H9 (cell line): ENCODE measurements at regions not wholly inside any gene's neighbourhood (a gene's known extent, or its start where the extent isn't known, plus 50 kb on each side); places are given as distances from the start of the nearest gene placed in this dataset.

Source experiments
- DNase-seq: peaks from one replicate; pipeline ENCODE4 v3.0.0-alpha.2; 2017
- H2AFZ ChIP-seq: one replicate; pipeline ENCODE4 v1.6.1; 2013; ENCODE audit warnings: mild to moderate bottlenecking, low read length, control low read depth, moderate library complexity
- H2AK5ac ChIP-seq: 2 replicates; pipeline ENCODE4 v1.6.1; 2013; ENCODE audit warnings: low read length, control low read depth, mixed read lengths; ENCODE audit not compliant: insufficient read length
- H2BK120ac ChIP-seq: one replicate; pipeline ENCODE4 v1.6.1; 2013; ENCODE audit warnings: low read depth, mild to moderate bottlenecking, low read length, control low read depth, inconsistent platforms; ENCODE audit not compliant: poor library complexity, severe bottlenecking
- H2BK12ac ChIP-seq: 2 replicates; pipeline ENCODE4 v1.6.1; 2013; ENCODE audit warnings: low read length, control low read depth, mixed read lengths, low read depth; ENCODE audit not compliant: insufficient read length
- H2BK15ac ChIP-seq: 2 replicates; pipeline ENCODE4 v1.6.1; 2013; ENCODE audit warnings: low read depth, low read length, control low read depth
- H2BK20ac ChIP-seq: one replicate; pipeline ENCODE4 v1.6.1; 2013; ENCODE audit warnings: low read depth, mild to moderate bottlenecking, low read length, control low read depth, inconsistent platforms; ENCODE audit not compliant: poor library complexity, severe bottlenecking
- H2BK5ac ChIP-seq: 2 replicates; pipeline ENCODE4 v1.6.1; 2013; ENCODE audit warnings: low read length, control low read depth, mixed read lengths; ENCODE audit not compliant: insufficient read length
- H3K14ac ChIP-seq: 2 replicates; pipeline ENCODE4 v1.6.1; 2013; ENCODE audit warnings: low read length, control low read depth; ENCODE audit not compliant: insufficient read depth
- H3K18ac ChIP-seq: 2 replicates; pipeline ENCODE4 v1.6.1; 2013; ENCODE audit warnings: low read depth, mild to moderate bottlenecking, mixed read lengths, low read length, control low read depth; ENCODE audit not compliant: insufficient read length
- H3K23ac ChIP-seq: 2 replicates; pipeline ENCODE4 v1.6.1; 2013; ENCODE audit warnings: low read length, control low read depth, mixed read lengths, low read depth; ENCODE audit not compliant: insufficient read length
- H3K23me2 ChIP-seq: 2 replicates; pipeline ENCODE4 v1.6.1; 2013; ENCODE audit warnings: low read depth, mild to moderate bottlenecking, mixed read lengths, low read length, control low read depth; ENCODE audit not compliant: insufficient read length, poor library complexity, severe bottlenecking
- H3K27ac ChIP-seq: 2 replicates; pipeline ENCODE4 v1.5.1; 2013; ENCODE audit warnings: low read length, control low read depth, mixed read lengths, low read depth; ENCODE audit not compliant: insufficient read length
- H3K27me3 ChIP-seq: 2 replicates; pipeline ENCODE4 v1.6.1; 2013; ENCODE audit warnings: low read length, control low read depth, inconsistent platforms; ENCODE audit not compliant: insufficient read depth
- H3K4ac ChIP-seq: 2 replicates; pipeline ENCODE4 v1.6.1; 2013; ENCODE audit warnings: low read depth, mild to moderate bottlenecking, control low read depth, inconsistent platforms, low read length, moderate library complexity
- H3K4me1 ChIP-seq: 2 replicates; pipeline ENCODE4 v1.6.1; 2013; ENCODE audit warnings: low read length, control low read depth, inconsistent platforms; ENCODE audit not compliant: insufficient read depth
- H3K4me2 ChIP-seq: 2 replicates; pipeline ENCODE4 v1.6.1; 2013; ENCODE audit warnings: low read length, control low read depth, mixed read lengths; ENCODE audit not compliant: insufficient read length, insufficient read depth
- H3K56ac ChIP-seq: 2 replicates; pipeline ENCODE4 v1.6.1; 2013; ENCODE audit warnings: low read depth, mild to moderate bottlenecking, mixed read lengths, low read length, control low read depth; ENCODE audit not compliant: insufficient read length
- H3K79me1 ChIP-seq: 2 replicates; pipeline ENCODE4 v1.6.1; 2013; ENCODE audit warnings: low read depth, mild to moderate bottlenecking, moderate library complexity, low read length, control low read depth, inconsistent platforms; ENCODE audit not compliant: insufficient read depth, poor library complexity, severe bottlenecking
- H3K79me2 ChIP-seq: 2 replicates; pipeline ENCODE4 v1.6.1; 2013; ENCODE audit warnings: low read length, control low read depth, inconsistent platforms; ENCODE audit not compliant: insufficient read depth
- H3K9ac ChIP-seq: 2 replicates; pipeline ENCODE4 v1.6.1; 2013; ENCODE audit warnings: low read length, control low read depth, mixed read lengths; ENCODE audit not compliant: insufficient read length; ENCODE audit errors: extremely low read depth
- H3K9me3 ChIP-seq: one replicate; pipeline ENCODE4 v1.6.1; 2013; ENCODE audit warnings: low read depth, low read length, inconsistent platforms; ENCODE audit not compliant: control insufficient read depth
- H3T11ph ChIP-seq: one replicate; pipeline ENCODE4 v1.6.1; 2013; ENCODE audit warnings: mild to moderate bottlenecking, low read length, control low read depth, inconsistent platforms
- H4K20me1 ChIP-seq: one replicate; pipeline ENCODE4 v1.6.1; 2013; ENCODE audit not compliant: control insufficient read depth, insufficient read length, insufficient read depth
- H4K5ac ChIP-seq: 2 replicates; pipeline ENCODE4 v1.6.1; 2013; ENCODE audit warnings: low read depth, mild to moderate bottlenecking, mixed read lengths, low read length, control low read depth; ENCODE audit not compliant: insufficient read length
- H4K8ac ChIP-seq: replicated peaks from 2 replicates; pipeline ENCODE4 v1.6.1; 2013; ENCODE audit warnings: low read length, control low read depth, mixed read lengths, low read depth; ENCODE audit not compliant: insufficient read length
- H4K91ac ChIP-seq: 2 replicates; pipeline ENCODE4 v1.6.1; 2013; ENCODE audit warnings: low read depth, mild to moderate bottlenecking, moderate library complexity, mixed read lengths, low read length, control low read depth; ENCODE audit not compliant: insufficient read length
- H3K27ac Mint-ChIP-seq, 3 experiments: 2 replicates in 2 of 3; 3 replicates in 1 of 3; pipeline ENCODE4 v1.8.0; 2020 to 2021; ENCODE audit warnings: mixed read lengths in 3 of 3, mild to moderate bottlenecking in 1 of 3, moderate library complexity in 1 of 3
- H3K27me3 Mint-ChIP-seq: 2 replicates; pipeline ENCODE4 v1.8.0; 2021; ENCODE audit warnings: low read depth, mild to moderate bottlenecking, moderate library complexity, mixed read lengths
- H3K36me3 Mint-ChIP-seq, 3 experiments: 2 replicates in 2 of 3; 3 replicates in 1 of 3; pipeline ENCODE4 v1.8.0; 2020 to 2021; ENCODE audit warnings: low read depth in 3 of 3, mixed read lengths in 3 of 3; ENCODE audit not compliant: insufficient read depth in 1 of 3
- H3K4me1 Mint-ChIP-seq, 2 experiments: 2 replicates each; pipeline ENCODE4 v1.8.0; 2020; ENCODE audit warnings: mixed read lengths in 2 of 2
- H3K4me3 Mint-ChIP-seq, 2 experiments: 2 replicates in 1 of 2; 3 replicates in 1 of 2; pipeline ENCODE4 v1.8.0; 2020 to 2021; ENCODE audit warnings: mild to moderate bottlenecking in 2 of 2, mixed read lengths in 2 of 2, moderate library complexity in 1 of 2
- H3K9me3 Mint-ChIP-seq, 2 experiments: 2 replicates in 1 of 2; 3 replicates in 1 of 2; pipeline ENCODE4 v1.8.0; 2020; ENCODE audit warnings: mild to moderate bottlenecking in 2 of 2, mixed read lengths in 2 of 2, moderate library complexity in 1 of 2
- WGBS: extraction: QIAGEN DNeasy Blood & Tissue Kit; methylation state at CpG from one replicate; pipeline ENCODE4 v1.1.7; 2013; ENCODE audit warnings: missing lambda C conversion rate, low lambda C conversion rate, mixed read lengths; ENCODE audit not compliant: insufficient read length; ENCODE audit errors: extremely low coverage; 5-methylcytosine and 5-hydroxymethylcytosine counted together
- TF ChIP-seq, protein P1 (sequence below): fragments of 200-600 bp; sonication (generic); conservative IDR thresholded peaks from 3 replicates; pipeline ENCODE4 v1.8.0; 2021; ENCODE audit warnings: antibody characterized with exemption, mild to moderate bottlenecking

DNA sequence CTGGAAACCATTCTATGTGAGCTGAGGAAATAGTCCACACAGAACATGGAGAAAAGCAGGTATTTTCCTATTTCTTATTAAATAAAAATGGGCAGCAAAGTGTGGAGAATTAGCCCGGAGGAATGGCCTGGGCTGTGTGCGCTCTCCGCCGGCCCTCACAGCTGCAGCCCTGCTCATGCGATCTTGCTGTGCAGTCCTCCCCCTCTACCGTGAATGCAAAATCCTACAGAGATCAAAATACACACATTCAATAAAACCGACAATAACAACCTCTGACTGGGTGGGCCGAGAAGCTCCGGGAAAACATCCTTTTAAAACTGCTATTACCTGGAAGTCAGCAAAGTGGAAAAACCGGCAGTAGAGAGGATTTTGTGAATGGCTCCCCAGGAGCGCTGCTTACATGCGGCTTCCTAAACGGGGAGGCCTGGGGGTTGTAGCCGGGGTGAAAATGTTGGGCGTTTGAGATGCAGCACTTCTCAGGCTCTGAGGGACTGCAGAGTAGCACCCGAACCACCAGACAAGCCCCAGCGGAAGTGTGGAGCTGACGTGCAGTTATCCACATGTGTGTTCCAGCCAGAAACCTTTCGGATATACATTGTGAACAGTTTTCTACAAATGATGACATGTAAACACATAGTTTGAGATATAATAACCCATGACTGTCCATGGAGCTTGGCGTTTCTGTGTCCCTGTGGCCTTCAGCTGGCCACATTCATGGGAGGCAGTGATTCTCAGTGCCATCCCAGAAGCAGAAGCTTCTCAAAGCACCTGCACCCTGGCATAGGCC lies 94.2 kb upstream of the ALKAL2 start:
- DNase-seq: no peak
- Histone ChIP-seq H3K14ac (no peak overlapping the region), H3K9ac (no peak overlapping the region), H3K27ac (no peak overlapping the region), H3K9me3 (no peaks in the 10 kb centered on the region), H3K27me3 (no peaks in the 10 kb centered on the region; the same call in 1 of the 2 replicates), H3K4ac (no peak overlapping the region), H2BK20ac (no peak overlapping the region), H2AK5ac (no peak overlapping the region), H3K23ac (no peak overlapping the region), H3K79me2 (no peaks in the 10 kb centered on the region), H3K23me2 (no peaks in the 10 kb centered on the region), H2BK12ac (no peak overlapping the region), H2BK120ac (no peak overlapping the region), H4K5ac (no peak overlapping the region), H2BK15ac (no peak overlapping the region), H3K79me1 (no peaks in the 10 kb centered on the region), H4K20me1 (no peaks in the 10 kb centered on the region), H3K4me2 (no peak overlapping the region), H4K91ac (no peak overlapping the region), H3K18ac (no peak overlapping the region), H4K8ac (no peak overlapping the region), H3K56ac (no peak overlapping the region), H2AFZ (no peak overlapping the region), H3K4me1 (no peaks in the 10 kb centered on the region; the same call in 1 of the 2 replicates), H2BK5ac (no peak overlapping the region), H3T11ph (no peak overlapping the region)
- TF ChIP-seq, protein P1, sequence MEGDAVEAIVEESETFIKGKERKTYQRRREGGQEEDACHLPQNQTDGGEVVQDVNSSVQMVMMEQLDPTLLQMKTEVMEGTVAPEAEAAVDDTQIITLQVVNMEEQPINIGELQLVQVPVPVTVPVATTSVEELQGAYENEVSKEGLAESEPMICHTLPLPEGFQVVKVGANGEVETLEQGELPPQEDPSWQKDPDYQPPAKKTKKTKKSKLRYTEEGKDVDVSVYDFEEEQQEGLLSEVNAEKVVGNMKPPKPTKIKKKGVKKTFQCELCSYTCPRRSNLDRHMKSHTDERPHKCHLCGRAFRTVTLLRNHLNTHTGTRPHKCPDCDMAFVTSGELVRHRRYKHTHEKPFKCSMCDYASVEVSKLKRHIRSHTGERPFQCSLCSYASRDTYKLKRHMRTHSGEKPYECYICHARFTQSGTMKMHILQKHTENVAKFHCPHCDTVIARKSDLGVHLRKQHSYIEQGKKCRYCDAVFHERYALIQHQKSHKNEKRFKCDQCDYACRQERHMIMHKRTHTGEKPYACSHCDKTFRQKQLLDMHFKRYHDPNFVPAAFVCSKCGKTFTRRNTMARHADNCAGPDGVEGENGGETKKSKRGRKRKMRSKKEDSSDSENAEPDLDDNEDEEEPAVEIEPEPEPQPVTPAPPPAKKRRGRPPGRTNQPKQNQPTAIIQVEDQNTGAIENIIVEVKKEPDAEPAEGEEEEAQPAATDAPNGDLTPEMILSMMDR: no peak
- H3K4me1 Mint-ChIP-seq: peaks cover 8 to 26% of the 10 kb centered on the region in 2 experiments
- H3K36me3 Mint-ChIP-seq: no peaks in the 10 kb centered on the region
- H3K27me3 Mint-ChIP-seq: peaks cover 4% of the 10 kb centered on the region
- peak overlapping the region in 1 of 2 experiments; percentile 66; a peak in 2 of 5 replicates for H3K4me3 Mint-ChIP-seq
- H3K27ac Mint-ChIP-seq: peak overlapping the region in 1 of 3 experiments; percentile 26; a peak in 2 of 7 replicates
- no CpG with 5 or more reads among the region's 20 CpGs for WGBS
- H3K9me3 Mint-ChIP-seq: peaks cover 0 to 8% of the 10 kb centered on the region in 2 experiments; a peak in 3 of 5 replicates
